Hepatocyte (in vitro differentiated cells): ENCODE measurements at regions not wholly inside any gene's neighbourhood (a gene's known extent, or its start where the extent isn't known, plus 50 kb on each side); places are given as distances from the start of the nearest gene placed in this dataset.

ENCODE experiments used
- CTCF ChIP-seq: fragments of 200-600 bp; sonication (generic); IDR thresholded peaks from 2 replicates; pipeline ENCODE4 v1.5.1; 2016; ENCODE audit warnings: antibody characterized with exemption, mild to moderate bottlenecking; ENCODE audit not compliant: poor library complexity
- EZH2 ChIP-seq: fragments of 200-600 bp; sonication (generic); IDR thresholded peaks from 2 replicates; pipeline ENCODE4 v1.6.1; 2016; ENCODE audit warnings: antibody characterized with exemption, mild to moderate bottlenecking, borderline replicate concordance
- EZH2phosphoT487 ChIP-seq: fragments of 200-600 bp; sonication (generic); IDR thresholded peaks from one replicate; pipeline ENCODE4 v1.6.1; 2018; ENCODE audit warnings: antibody characterized with exemption, mild to moderate bottlenecking, low read depth, moderate library complexity; ENCODE audit not compliant: unreplicated experiment, severe bottlenecking

- TF ChIP-seq CTCF: no peak
- no peak for TF ChIP-seq EZH2phosphoT487
- no peak for TF ChIP-seq EZH2
Measured at GRCh38 chr2:64753399-64753798, 99.7 kb upstream of the SERTAD2 start.
